ENCODE measurements at regions not wholly inside any gene's neighbourhood (a gene's known extent, or its start where the extent isn't known, plus 50 kb on each side); places are given as distances from the start of the nearest gene placed in this dataset.

GRCh38 chr4:111664308-111664945, 480.8 kb upstream of the FAM241A start:
- DNase-seq (ENCODE audit: low read depth in 1 of 2, low spot score in 2 of 2) (no peak), FAIRE-seq (no peak)
- H3K4me2 ChIP-seq (ENCODE audit: insufficient read depth in 1 of 2, low read depth in 2 of 2, low read length in 2 of 2): no peak overlapping the region
- H3K23ac ChIP-seq (ENCODE audit: insufficient read length): no peak overlapping the region
- H3K27ac ChIP-seq (ENCODE audit: low read depth, low read length): no peak overlapping the region
- no peak overlapping the region for H3K9ac ChIP-seq (replicated peaks in 1 of 4; ENCODE audit: extremely low read depth in 1 of 4, low read depth in 3 of 4, low read length in 3 of 4)
- H3K56ac ChIP-seq (replicated peaks; ENCODE audit: insufficient read length, low read depth, low read length): no peak overlapping the region
- no peak overlapping the region for H2BK20ac ChIP-seq (ENCODE audit: low read length)
- ChIA-PET CTCF (ENCODE audit: partially characterized antibody) (interaction anchor here (0.8 to 1.6 kb wide), 2 partner anchors 160 to 190 kb away, joined by 3 to 6 read pairs; no protein-coding TSS in a partner anchor), POLR2A (ENCODE audit: partially characterized antibody) (no interaction called here)
- no peaks in the 10 kb centered on the region; a peak in 1 of 4 replicates for H3K9me3 ChIP-seq (ENCODE audit: insufficient read depth in 2 of 2, low read depth in 1 of 2, low read length in 1 of 2)
- H3K14ac ChIP-seq (ENCODE audit: insufficient read length): no peak overlapping the region
- H2AFZ ChIP-seq (ENCODE audit: low read length): no peak overlapping the region
- no peaks in the 10 kb centered on the region for H3K4me1 ChIP-seq (replicated peaks in 1 of 4; ENCODE audit: control insufficient read depth in 3 of 4, insufficient read depth in 4 of 4, low read length in 3 of 4)
- H3K79me1 ChIP-seq (ENCODE audit: low read depth, low read length): no peaks in the 10 kb centered on the region
- no peaks in the 10 kb centered on the region for H4K20me1 ChIP-seq (replicated peaks in 1 of 2; ENCODE audit: control insufficient read depth in 1 of 2, insufficient read depth in 2 of 2, low read length in 2 of 2)
- H3K18ac ChIP-seq (ENCODE audit: extremely low read depth, low read length): no peak overlapping the region
- H2BK120ac ChIP-seq (replicated peaks; ENCODE audit: low read depth, low read length): no peak overlapping the region
- 88% methylated on average over 1 of the region's 1 CpG; no CpG with 5 or more reads in 1 of the 2 experiments for WGBS, 2 experiments (ENCODE audit: extremely low coverage in 1 of 2, insufficient coverage in 1 of 2, insufficient read length in 1 of 2, insufficient replicate concordance in 2 of 2, low coverage in 1 of 2, low lambda C conversion rate in 2 of 2, missing lambda C conversion rate in 1 of 2)
- H4K91ac ChIP-seq (replicated peaks; ENCODE audit: insufficient read length, low read length): no peak overlapping the region
- H2BK5ac ChIP-seq (ENCODE audit: low read depth, low read length): no peak overlapping the region
- no peak overlapping the region for H2BK12ac ChIP-seq (ENCODE audit: low read depth, low read length)
- H3K4me3 ChIP-seq (ENCODE audit: extremely low read depth in 1 of 4, insufficient read depth in 2 of 4, low read depth in 3 of 4, low read length in 4 of 4): no peak overlapping the region
- no peak overlapping the region for H4K5ac ChIP-seq (ENCODE audit: insufficient read length, low read depth, low read length)
- no peak overlapping the region for H4K8ac ChIP-seq (ENCODE audit: extremely low read depth, insufficient read depth, low read length)
- H3K79me2 ChIP-seq (ENCODE audit: control insufficient read depth in 1 of 2, insufficient read depth in 2 of 2, low read length in 2 of 2): no peaks in the 10 kb centered on the region
- no peaks in the 10 kb centered on the region for H3K36me3 ChIP-seq (ENCODE audit: control insufficient read depth in 2 of 4, insufficient read depth in 4 of 4, low read length in 3 of 4)
- H2BK15ac ChIP-seq (ENCODE audit: low read length): no peak overlapping the region
- no peaks in the 10 kb centered on the region for H3K23me2 ChIP-seq (ENCODE audit: low read depth, low read length)
- H3K4ac ChIP-seq (replicated peaks; ENCODE audit: insufficient read length, low read depth, low read length): no peak overlapping the region
- no peak overlapping the region for H2AK5ac ChIP-seq (ENCODE audit: low read depth, low read length)
- peaks cover 0 to 1% (median 0%) of the 10 kb centered on the region in 4 experiments; a peak in 1 of 7 replicates for H3K27me3 ChIP-seq (replicated peaks in 1 of 4; ENCODE audit: control insufficient read depth in 3 of 4, extremely low read depth in 1 of 4, insufficient read depth in 3 of 4, low read length in 3 of 4)
- TF ChIP-seq GABPA (IDR thresholded peaks at IDR 0.05; ENCODE audit: borderline replicate concordance, insufficient read depth, low read length) (no peak), EZH2 (IDR thresholded peaks at IDR 0.05; ENCODE audit: low read depth, low read length, severe bottlenecking) (no peak)
